ENCODE measurements at regions not wholly inside any gene's neighbourhood (a gene's known extent, or its start where the extent isn't known, plus 50 kb on each side); places are given as distances from the start of the nearest gene placed in this dataset.

GRCh38 chr4:180486342-180486741 is 1756.9 kb upstream of the TENM3 start:
- no peak for DNase-seq

- DNase-seq: no peak
These were observed 1753.4 kb upstream of the TENM3 start for GRCh38 chr4:180489787-180490186.

GRCh38 chr4:180491210-180491609 is 1752.0 kb upstream of the TENM3 start:
- DNase-seq: no peak

GRCh38 chr4:180493299-180493698 is 1749.9 kb upstream of the TENM3 start:
- DNase-seq: no peak

GRCh38 chr4:180500154-180500553 is 1743.0 kb upstream of the TENM3 start:
- no peak for DNase-seq

GRCh38 chr4:180512801-180513475 is 1730.3 kb upstream of the TENM3 start:
- DNase-seq: no peak

GRCh38 chr4:180518906-180519305 is 1724.3 kb upstream of the TENM3 start:
- no peak for DNase-seq

GRCh38 chr4:180521181-180521580 is 1722.0 kb upstream of the TENM3 start:
- DNase-seq: no peak

- no peak for DNase-seq
These were observed 1717.6 kb upstream of the TENM3 start for GRCh38 chr4:180525523-180526077.

GRCh38 chr4:180528003-180528402 is 1715.2 kb upstream of the TENM3 start:
- DNase-seq: no peak

GRCh38 chr4:180530787-180531186 is 1712.4 kb upstream of the TENM3 start:
- no peak for DNase-seq

GRCh38 chr4:180532691-180533090 is 1710.5 kb upstream of the TENM3 start:
- DNase-seq: no peak

- DNase-seq: no peak
These were observed 1704.7 kb upstream of the TENM3 start for GRCh38 chr4:180538384-180539057.

- DNase-seq: no peak
These were observed 1703.9 kb upstream of the TENM3 start for GRCh38 chr4:180539284-180539683.

- DNase-seq: no peak
These were observed 1701.5 kb upstream of the TENM3 start for GRCh38 chr4:180541678-180542077.

GRCh38 chr4:180542445-180543100 is 1700.6 kb upstream of the TENM3 start:
- no peak for DNase-seq

- no peak for DNase-seq
These were observed 1693.1 kb upstream of the TENM3 start for GRCh38 chr4:180550106-180550505.

GRCh38 chr4:180557348-180557747 is 1685.9 kb upstream of the TENM3 start:
- DNase-seq: no peak

GRCh38 chr4:180557950-180558349 is 1685.3 kb upstream of the TENM3 start:
- DNase-seq: no peak

GRCh38 chr4:180558427-180558826 is 1684.8 kb upstream of the TENM3 start:
- no peak for DNase-seq

- no peak for DNase-seq
These were observed 1682.3 kb upstream of the TENM3 start for GRCh38 chr4:180560896-180561295.

- no peak for DNase-seq
These were observed 1679.2 kb upstream of the TENM3 start for GRCh38 chr4:180564026-180564425.

- DNase-seq: no peak
These were observed 1678.8 kb upstream of the TENM3 start for GRCh38 chr4:180564448-180564847.

- no peak for DNase-seq
These were observed 1677.3 kb upstream of the TENM3 start for GRCh38 chr4:180565856-180566431.

Measured in activated CD8-positive, alpha-beta memory T cell treated with anti-CD3 and anti-CD28 coated beads, Interleukin-2, amount 50 U/mL, for 48 hours (primary cell).